ENCODE measurements at regions not wholly inside any gene's neighbourhood (a gene's known extent, or its start where the extent isn't known, plus 50 kb on each side); places are given as distances from the start of the nearest gene placed in this dataset.

DNA sequence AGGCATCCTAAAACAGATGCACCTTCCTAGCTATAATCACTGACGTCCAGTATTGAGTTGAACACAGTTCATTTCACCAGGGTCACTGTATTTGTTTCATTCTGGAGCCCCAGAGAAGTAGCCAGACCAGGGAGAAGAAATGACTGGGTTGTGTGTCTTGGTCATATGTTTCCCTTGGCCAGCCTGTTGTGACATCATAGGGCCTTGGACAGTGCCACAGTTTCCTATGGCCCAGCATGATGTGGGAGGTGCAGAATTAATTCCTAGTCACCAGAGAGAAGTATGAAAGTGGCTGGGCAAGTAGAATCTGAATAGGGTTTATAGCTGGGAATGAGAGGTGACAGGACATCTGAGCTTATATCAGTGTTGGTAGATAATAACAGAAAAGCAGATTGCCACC lies 84.0 kb upstream of the ZBED5 start:
- Histone ChIP-seq H3K4me3 (ENCODE audit: insufficient read depth, low read length) (no peak overlapping the region), H3K27me3 (ENCODE audit: insufficient read depth, low read length) (no peaks in the 10 kb centered on the region), H2AFZ (ENCODE audit: low read length) (no peak overlapping the region), H3K9me3 (ENCODE audit: low read depth, low read length) (no peaks in the 10 kb centered on the region), H3K4me2 (ENCODE audit: insufficient read depth, low read length) (no peak overlapping the region), H3K27ac (ENCODE audit: low read depth, low read length) (no peak overlapping the region), H3K4me1 (ENCODE audit: insufficient read depth, low read length) (no peaks in the 10 kb centered on the region), H3K79me2 (ENCODE audit: insufficient read depth, low read length) (no peaks in the 10 kb centered on the region), H3K36me3 (ENCODE audit: insufficient read depth, low read length) (no peaks in the 10 kb centered on the region), H4K20me1 (ENCODE audit: insufficient read depth, low read length) (no peaks in the 10 kb centered on the region)
- TF ChIP-seq, protein P1, sequence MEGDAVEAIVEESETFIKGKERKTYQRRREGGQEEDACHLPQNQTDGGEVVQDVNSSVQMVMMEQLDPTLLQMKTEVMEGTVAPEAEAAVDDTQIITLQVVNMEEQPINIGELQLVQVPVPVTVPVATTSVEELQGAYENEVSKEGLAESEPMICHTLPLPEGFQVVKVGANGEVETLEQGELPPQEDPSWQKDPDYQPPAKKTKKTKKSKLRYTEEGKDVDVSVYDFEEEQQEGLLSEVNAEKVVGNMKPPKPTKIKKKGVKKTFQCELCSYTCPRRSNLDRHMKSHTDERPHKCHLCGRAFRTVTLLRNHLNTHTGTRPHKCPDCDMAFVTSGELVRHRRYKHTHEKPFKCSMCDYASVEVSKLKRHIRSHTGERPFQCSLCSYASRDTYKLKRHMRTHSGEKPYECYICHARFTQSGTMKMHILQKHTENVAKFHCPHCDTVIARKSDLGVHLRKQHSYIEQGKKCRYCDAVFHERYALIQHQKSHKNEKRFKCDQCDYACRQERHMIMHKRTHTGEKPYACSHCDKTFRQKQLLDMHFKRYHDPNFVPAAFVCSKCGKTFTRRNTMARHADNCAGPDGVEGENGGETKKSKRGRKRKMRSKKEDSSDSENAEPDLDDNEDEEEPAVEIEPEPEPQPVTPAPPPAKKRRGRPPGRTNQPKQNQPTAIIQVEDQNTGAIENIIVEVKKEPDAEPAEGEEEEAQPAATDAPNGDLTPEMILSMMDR (IDR thresholded peaks at IDR 0.05; ENCODE audit: extremely low read depth, low read depth, low read length): no peak
- DNase-seq (ENCODE audit: insufficient read length, low spot score, missing footprints): no peak

- no peaks in the 10 kb centered on the region for H3K9me3 ChIP-seq (ENCODE audit: low read depth, low read length)
- no peaks in the 10 kb centered on the region for H3K36me3 ChIP-seq (ENCODE audit: insufficient read depth, low read length)
- H3K79me2 ChIP-seq (ENCODE audit: insufficient read depth, low read length): no peaks in the 10 kb centered on the region
- no peaks in the 10 kb centered on the region for H3K4me1 ChIP-seq (ENCODE audit: insufficient read depth, low read length)
- H3K4me2 ChIP-seq (ENCODE audit: insufficient read depth, low read length): no peak overlapping the region
- no peak for DNase-seq (ENCODE audit: insufficient read length, low spot score, missing footprints)
- no peak overlapping the region for H3K4me3 ChIP-seq (ENCODE audit: insufficient read depth, low read length)
- H3K27me3 ChIP-seq (ENCODE audit: insufficient read depth, low read length): no peaks in the 10 kb centered on the region
- TF ChIP-seq, protein P1 (IDR thresholded peaks at IDR 0.05; ENCODE audit: extremely low read depth, low read depth, low read length): no peak
- no peaks in the 10 kb centered on the region for H4K20me1 ChIP-seq (ENCODE audit: insufficient read depth, low read length)
- no peak overlapping the region for H3K27ac ChIP-seq (ENCODE audit: low read depth, low read length)
- H2AFZ ChIP-seq (ENCODE audit: low read length): no peak overlapping the region
Measured at GRCh38 chr11:10941414-10941813, 83.6 kb upstream of the ZBED5 start.

GRCh38 chr11:10938650-10939387 lies 81.0 kb upstream of the ZBED5 start:
- peaks cover 3% of the 10 kb centered on the region for H3K4me1 ChIP-seq (ENCODE audit: insufficient read depth, low read length)
- H4K20me1 ChIP-seq (ENCODE audit: insufficient read depth, low read length): no peaks in the 10 kb centered on the region
- no peak overlapping the region for H3K4me2 ChIP-seq (ENCODE audit: insufficient read depth, low read length)
- no peaks in the 10 kb centered on the region for H3K79me2 ChIP-seq (ENCODE audit: insufficient read depth, low read length)
- peak; percentile 56 for DNase-seq (ENCODE audit: insufficient read length, low spot score, missing footprints)
- H3K36me3 ChIP-seq (ENCODE audit: insufficient read depth, low read length): no peaks in the 10 kb centered on the region
- TF ChIP-seq, protein P1 (IDR thresholded peaks at IDR 0.05; ENCODE audit: extremely low read depth, low read depth, low read length): no peak
- no peak overlapping the region for H3K27ac ChIP-seq (ENCODE audit: low read depth, low read length)
- H3K9me3 ChIP-seq (ENCODE audit: low read depth, low read length): no peaks in the 10 kb centered on the region
- H3K27me3 ChIP-seq (ENCODE audit: insufficient read depth, low read length): no peaks in the 10 kb centered on the region
- no peak overlapping the region for H3K4me3 ChIP-seq (ENCODE audit: insufficient read depth, low read length)
- H2AFZ ChIP-seq (ENCODE audit: low read length): no peak overlapping the region

DNA sequence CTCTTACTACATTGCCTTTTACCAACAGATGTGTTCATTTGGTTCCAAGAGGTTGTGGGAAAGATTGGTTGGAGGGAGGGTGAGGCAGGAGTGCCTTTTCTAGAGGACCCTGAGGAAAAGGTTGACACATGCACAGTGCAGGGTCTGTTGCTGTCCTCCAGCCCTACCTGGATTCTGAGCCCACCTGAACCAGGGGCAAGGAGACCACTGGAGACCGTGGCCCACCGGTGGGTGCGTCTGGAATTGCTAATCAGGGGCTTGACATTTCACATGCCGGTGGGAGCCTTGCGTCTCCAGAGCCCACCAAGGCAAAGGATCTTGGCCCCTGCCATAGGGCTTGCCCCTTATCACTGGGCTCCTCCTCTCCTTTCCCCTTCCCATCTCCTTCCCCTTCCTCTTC lies 80.4 kb upstream of the ZBED5 start:
- H3K27me3 ChIP-seq (ENCODE audit: insufficient read depth, low read length): no peaks in the 10 kb centered on the region
- H3K79me2 ChIP-seq (ENCODE audit: insufficient read depth, low read length): no peaks in the 10 kb centered on the region
- no peaks in the 10 kb centered on the region for H3K9me3 ChIP-seq (ENCODE audit: low read depth, low read length)
- H3K36me3 ChIP-seq (ENCODE audit: insufficient read depth, low read length): no peaks in the 10 kb centered on the region
- no peak overlapping the region for H3K4me3 ChIP-seq (ENCODE audit: insufficient read depth, low read length)
- no peak overlapping the region for H3K4me2 ChIP-seq (ENCODE audit: insufficient read depth, low read length)
- DNase-seq (ENCODE audit: insufficient read length, low spot score, missing footprints): no peak
- TF ChIP-seq, protein P1 (IDR thresholded peaks at IDR 0.05; ENCODE audit: extremely low read depth, low read depth, low read length): no peak
- peaks cover 3% of the 10 kb centered on the region for H3K4me1 ChIP-seq (ENCODE audit: insufficient read depth, low read length)
- no peak overlapping the region for H2AFZ ChIP-seq (ENCODE audit: low read length)
- H4K20me1 ChIP-seq (ENCODE audit: insufficient read depth, low read length): no peaks in the 10 kb centered on the region
- no peak overlapping the region for H3K27ac ChIP-seq (ENCODE audit: low read depth, low read length)
